Caco-2 (cell line): ENCODE measurements at regions not wholly inside any gene's neighbourhood (a gene's known extent, or its start where the extent isn't known, plus 50 kb on each side); places are given as distances from the start of the nearest gene placed in this dataset.

Experiments used
- BruUV-seq: library from RNA; stranded (reverse); fragments of 400-500 nt; replicated peaks from 2 replicates; lab custom pipeline; 2021; lab: Mats Ljungman, UMichigan
- CTCF ChIA-PET: fragments of 300-600 bp; sonication (Branson Sonifier 250); formaldehyde crosslinking; loops from one replicate; lab custom pipeline; 2022; ENCODE audit warnings: antibody characterized with exemption; lab: Charles Lee
- POLR2A ChIA-PET: fragments of 300-600 bp; sonication (Branson Sonifier 250); formaldehyde crosslinking; loops from one replicate; lab custom pipeline; 2022; ENCODE audit warnings: antibody characterized with exemption; lab: Charles Lee
- DNase-seq, 2 experiments: peaks; one replicate each; pipeline versions ENCODE4 v3.0.0 to v3.0.0-alpha.2; 2020 to 2022
- H3K27me3 ChIP-seq: replicated peaks from 2 replicates; pipeline ENCODE4 v1.6.0; 2011; ENCODE audit warnings: low read length; ENCODE audit not compliant: control insufficient read depth, insufficient read depth
- H3K36me3 ChIP-seq: 2 replicates; pipeline ENCODE4 v1.5.1; 2011; ENCODE audit warnings: low read length; ENCODE audit not compliant: control insufficient read depth, insufficient read depth
- H3K4me1 ChIP-seq: fragments of 250-450 bp; sonication (Bioruptor Pico); 2 replicates; pipeline ENCODE4 v1.5.1; 2020; ENCODE audit warnings: mild to moderate bottlenecking
- H3K4me3 ChIP-seq: 2 replicates; pipeline ENCODE4 v1.5.1; 2011; ENCODE audit warnings: low read depth, mild to moderate bottlenecking, control low read depth, low read length
- H3K9me3 ChIP-seq: fragments of 250-450 bp; sonication (Bioruptor Pico); 2 replicates; pipeline ENCODE4 v1.5.1; 2020; ENCODE audit warnings: mild to moderate bottlenecking, moderate library complexity
- H3K27ac Mint-ChIP-seq: one replicate; pipeline ENCODE4 v1.8.0; 2022; ENCODE audit warnings: mixed read lengths; ENCODE audit not compliant: unreplicated experiment
- H3K27me3 Mint-ChIP-seq: one replicate; pipeline ENCODE4 v1.8.0; 2022; ENCODE audit warnings: mixed read lengths; ENCODE audit not compliant: insufficient read depth, unreplicated experiment
- H3K36me3 Mint-ChIP-seq: one replicate; pipeline ENCODE4 v1.8.0; 2022; ENCODE audit warnings: mild to moderate bottlenecking, mixed read lengths; ENCODE audit not compliant: insufficient read depth, unreplicated experiment
- H3K4me1 Mint-ChIP-seq: one replicate; pipeline ENCODE4 v1.8.0; 2022; ENCODE audit warnings: low read depth, mixed read lengths; ENCODE audit not compliant: unreplicated experiment
- H3K4me3 Mint-ChIP-seq: one replicate; pipeline ENCODE4 v1.8.0; 2022; ENCODE audit warnings: mild to moderate bottlenecking, moderate library complexity, mixed read lengths; ENCODE audit not compliant: unreplicated experiment
- H3K9me3 Mint-ChIP-seq: one replicate; pipeline ENCODE4 v1.8.0; 2022; ENCODE audit warnings: mixed read lengths; ENCODE audit not compliant: unreplicated experiment
- intact Hi-C: fragments of 100-400 bp; cut with micrococcal nuclease; formaldehyde crosslinking; loops from one replicate; pipeline ENCODE4 v1.10.0; 2022; ENCODE audit not compliant: unreplicated experiment
- TF ChIP-seq, protein P1 (sequence below), 2 experiments: fragments of 200-600 bp in 1 of 2; IDR thresholded peaks; 1 replicate in 1 of 2; 2 replicates in 1 of 2; pipeline versions ENCODE4 v1.5.1 to v1.8.0; 2011 to 2022; ENCODE audit warnings: antibody characterized with exemption in 1 of 2, control low read depth in 1 of 2, inconsistent platforms in 1 of 2, low read depth in 1 of 2, low read length in 1 of 2, mild to moderate bottlenecking in 1 of 2, moderate library complexity in 1 of 2; ENCODE audit not compliant: insufficient read depth in 1 of 2, severe bottlenecking in 1 of 2, unreplicated experiment in 1 of 2

DNA sequence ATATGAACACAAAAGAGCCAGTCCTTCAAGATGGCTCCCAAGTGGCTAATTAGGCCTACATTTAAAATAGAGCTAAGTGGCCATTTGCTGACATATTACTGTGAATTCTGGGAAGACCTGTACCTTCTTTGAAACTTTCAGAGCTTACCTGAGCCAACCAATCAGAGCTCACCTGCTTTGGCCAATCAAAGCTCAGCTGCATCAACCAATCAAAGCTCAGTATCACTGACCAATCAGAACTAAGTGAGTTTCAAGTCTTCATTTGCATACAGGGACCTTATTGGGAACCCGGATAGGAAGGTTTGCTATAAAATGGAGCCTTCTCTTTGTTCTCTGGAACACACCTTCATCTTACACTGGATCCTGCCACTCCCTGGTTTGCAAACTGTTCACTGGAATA, 63.7 kb downstream of the FOXL1 start:
- Histone ChIP-seq H3K4me3 (no peak overlapping the region), H3K27me3 (no peaks in the 10 kb centered on the region), H3K9me3 (0 out of 2 replicates have a peak, but pooled peaks cover 1% of the 10 kb centered on the region), H3K4me1 (no peaks in the 10 kb centered on the region), H3K36me3 (no peaks in the 10 kb centered on the region)
- Mint-ChIP-seq H3K27ac (no peak overlapping the region), H3K4me3 (no peak overlapping the region), H3K36me3 (no peaks in the 10 kb centered on the region), H3K27me3 (peaks cover 2% of the 10 kb centered on the region), H3K9me3 (peaks cover 17% of the 10 kb centered on the region), H3K4me1 (no peaks in the 10 kb centered on the region)
- TF ChIP-seq, protein P1, sequence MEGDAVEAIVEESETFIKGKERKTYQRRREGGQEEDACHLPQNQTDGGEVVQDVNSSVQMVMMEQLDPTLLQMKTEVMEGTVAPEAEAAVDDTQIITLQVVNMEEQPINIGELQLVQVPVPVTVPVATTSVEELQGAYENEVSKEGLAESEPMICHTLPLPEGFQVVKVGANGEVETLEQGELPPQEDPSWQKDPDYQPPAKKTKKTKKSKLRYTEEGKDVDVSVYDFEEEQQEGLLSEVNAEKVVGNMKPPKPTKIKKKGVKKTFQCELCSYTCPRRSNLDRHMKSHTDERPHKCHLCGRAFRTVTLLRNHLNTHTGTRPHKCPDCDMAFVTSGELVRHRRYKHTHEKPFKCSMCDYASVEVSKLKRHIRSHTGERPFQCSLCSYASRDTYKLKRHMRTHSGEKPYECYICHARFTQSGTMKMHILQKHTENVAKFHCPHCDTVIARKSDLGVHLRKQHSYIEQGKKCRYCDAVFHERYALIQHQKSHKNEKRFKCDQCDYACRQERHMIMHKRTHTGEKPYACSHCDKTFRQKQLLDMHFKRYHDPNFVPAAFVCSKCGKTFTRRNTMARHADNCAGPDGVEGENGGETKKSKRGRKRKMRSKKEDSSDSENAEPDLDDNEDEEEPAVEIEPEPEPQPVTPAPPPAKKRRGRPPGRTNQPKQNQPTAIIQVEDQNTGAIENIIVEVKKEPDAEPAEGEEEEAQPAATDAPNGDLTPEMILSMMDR (IDR thresholded peaks at IDR 0.05; ENCODE audit: insufficient read depth in 1 of 2, low read depth in 1 of 2, low read length in 1 of 2, severe bottlenecking in 1 of 2, unreplicated experiment in 1 of 2) = no peak
- intact Hi-C loops = no loop called here
- BruUV-seq = no TSS peak
- DNase-seq = no peak
- ChIA-PET CTCF (no interaction called here), POLR2A (no interaction called here)

DNA sequence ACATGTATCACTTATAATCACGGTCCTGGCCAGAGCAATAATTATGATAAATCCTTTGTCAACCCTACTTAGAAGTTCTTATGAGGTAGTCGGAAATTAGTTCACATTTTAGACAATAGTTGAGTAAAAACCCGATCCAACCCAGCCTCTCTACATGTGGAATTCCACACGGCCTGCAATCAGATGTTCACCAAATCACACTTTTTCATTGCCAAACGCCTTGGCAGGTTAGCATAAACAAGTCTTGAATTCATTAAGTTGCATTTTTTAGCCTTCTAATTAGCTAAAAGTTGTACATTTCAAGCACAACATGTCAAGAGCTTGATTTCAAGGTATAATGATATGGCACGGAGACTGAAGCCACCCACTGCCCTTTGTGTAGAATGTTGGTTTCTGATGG, 65.3 kb downstream of the FOXL1 start:
- no peaks in the 10 kb centered on the region for H3K36me3 Mint-ChIP-seq
- no peak overlapping the region for H3K4me3 Mint-ChIP-seq
- peaks cover 20% of the 10 kb centered on the region for H3K9me3 Mint-ChIP-seq
- no peaks in the 10 kb centered on the region for H3K4me1 ChIP-seq
- POLR2A ChIA-PET = no interaction called here
- H3K4me3 ChIP-seq = no peak overlapping the region
- H3K4me1 Mint-ChIP-seq = no peaks in the 10 kb centered on the region
- no peak overlapping the region for H3K27ac Mint-ChIP-seq
- no peaks in the 10 kb centered on the region for H3K27me3 Mint-ChIP-seq
- no peaks in the 10 kb centered on the region for H3K36me3 ChIP-seq
- H3K27me3 ChIP-seq = no peaks in the 10 kb centered on the region
- peaks cover 11% of the 10 kb centered on the region; the same call in 1 of the 2 replicates for H3K9me3 ChIP-seq
- CTCF ChIA-PET = no interaction called here
- BruUV-seq = no TSS peak
- intact Hi-C loops = no loop called here
- TF ChIP-seq, protein P1 (IDR thresholded peaks at IDR 0.05; ENCODE audit: insufficient read depth in 1 of 2, low read depth in 1 of 2, low read length in 1 of 2, severe bottlenecking in 1 of 2, unreplicated experiment in 1 of 2) = no peak
- no peak for DNase-seq

DNA sequence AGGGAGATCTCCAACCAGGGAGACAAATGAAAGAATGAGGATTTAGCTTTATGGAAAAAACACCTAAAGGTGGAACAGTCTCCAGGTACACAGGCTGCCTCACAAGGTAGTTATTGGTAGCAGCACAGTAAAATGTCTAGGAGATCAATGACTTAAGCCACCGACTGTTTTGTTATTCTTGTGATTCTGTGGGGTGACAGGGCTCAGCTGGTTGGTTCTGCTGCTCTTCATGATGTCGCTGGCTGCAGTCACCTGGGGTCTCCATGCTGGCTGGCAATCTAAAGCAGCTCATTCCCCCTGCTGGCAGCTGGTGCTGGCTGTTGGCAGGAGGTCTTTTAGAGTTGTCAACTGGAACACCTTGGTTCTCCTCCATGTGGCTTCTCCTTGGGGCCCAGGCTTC, 69.2 kb downstream of the FOXL1 start:
- Mint-ChIP-seq H3K4me1 (no peaks in the 10 kb centered on the region), H3K4me3 (no peak overlapping the region), H3K9me3 (peaks cover 20% of the 10 kb centered on the region), H3K36me3 (no peaks in the 10 kb centered on the region), H3K27me3 (no peaks in the 10 kb centered on the region), H3K27ac (no peak overlapping the region)
- H3K9me3 ChIP-seq = peaks cover 11% of the 10 kb centered on the region; the same call in 1 of the 2 replicates
- H3K27me3 ChIP-seq = no peaks in the 10 kb centered on the region
- CTCF ChIA-PET = no interaction called here
- BruUV-seq = no TSS peak
- POLR2A ChIA-PET = no interaction called here
- no peaks in the 10 kb centered on the region for H3K36me3 ChIP-seq
- intact Hi-C loops = no loop called here
- no peak overlapping the region for H3K4me3 ChIP-seq
- DNase-seq = no peak
- no peaks in the 10 kb centered on the region for H3K4me1 ChIP-seq
- TF ChIP-seq, protein P1 (IDR thresholded peaks at IDR 0.05; ENCODE audit: insufficient read depth in 1 of 2, low read depth in 1 of 2, low read length in 1 of 2, severe bottlenecking in 1 of 2, unreplicated experiment in 1 of 2) = no peak
